ENCODE measurements at regions not wholly inside any gene's neighbourhood (a gene's known extent, or its start where the extent isn't known, plus 50 kb on each side); places are given as distances from the start of the nearest gene placed in this dataset.

GRCh38 chr1:170332801-170333200 lies 187.0 kb downstream of the NTMT2 start:
- TF ChIP-seq MLX (CRISPR knock-in tag; conservative IDR thresholded peaks at IDR 0.05), result no peak
- TF ChIP-seq BHLHE40 (IDR thresholded peaks at IDR 0.05; ENCODE audit: low read length), result no peak
- TF ChIP-seq EGR1 (conservative IDR thresholded peaks at IDR 0.05), result no peak
- no peak for TF ChIP-seq UBTF (IDR thresholded peaks at IDR 0.05; ENCODE audit: borderline replicate concordance in 1 of 2, low read depth in 2 of 2, low read length in 2 of 2)
